Activated CD4-positive, alpha-beta T cell treated with anti-CD3 and anti-CD28 coated beads, Interleukin-2, Interleukin-4, amounts not matched to agents 100 ng/mL and 50 ng/mL, durations not matched to agents 16 hours and 8 hours (primary cell): ENCODE measurements at regions not wholly inside any gene's neighbourhood (a gene's known extent, or its start where the extent isn't known, plus 50 kb on each side); places are given as distances from the start of the nearest gene placed in this dataset.

Experiments used
- DNase-seq: peaks from one replicate; pipeline ENCODE4 v3.0.0-alpha.2; 2020; ENCODE audit warnings: low spot score

GRCh38 chr11:28983780-28984179, 875.6 kb downstream of the METTL15 start:
- no peak for DNase-seq

- no peak for DNase-seq
Measured at GRCh38 chr11:28981381-28981780, 873.2 kb downstream of the METTL15 start.

- no peak for DNase-seq
Measured at GRCh38 chr11:28976801-28977145, 868.6 kb downstream of the METTL15 start.

GRCh38 chr11:28976012-28976800, 868.0 kb downstream of the METTL15 start:
- no peak for DNase-seq

- DNase-seq, result no peak
Measured at GRCh38 chr11:28969832-28970231, 861.6 kb downstream of the METTL15 start.

- no peak for DNase-seq
Measured at GRCh38 chr11:28966951-28967350, 858.8 kb downstream of the METTL15 start.

- no peak for DNase-seq
Measured at GRCh38 chr11:28965819-28966218, 857.6 kb downstream of the METTL15 start.

GRCh38 chr11:28964811-28965210, 856.6 kb downstream of the METTL15 start:
- no peak for DNase-seq

GRCh38 chr11:28963187-28963586, 855.0 kb downstream of the METTL15 start:
- DNase-seq, result no peak

GRCh38 chr11:28962502-28962901, 854.3 kb downstream of the METTL15 start:
- DNase-seq, result no peak

- no peak for DNase-seq
Measured at GRCh38 chr11:28961726-28962125, 853.5 kb downstream of the METTL15 start.

GRCh38 chr11:28956446-28956845, 848.3 kb downstream of the METTL15 start:
- DNase-seq, result no peak

- no peak for DNase-seq
Measured at GRCh38 chr11:28951191-28951590, 843.0 kb downstream of the METTL15 start.

GRCh38 chr11:28939381-28939780, 831.2 kb downstream of the METTL15 start:
- DNase-seq, result no peak

GRCh38 chr11:28938091-28938490, 829.9 kb downstream of the METTL15 start:
- DNase-seq, result no peak

- no peak for DNase-seq
Measured at GRCh38 chr11:28932940-28933339, 824.8 kb downstream of the METTL15 start.

GRCh38 chr11:28924004-28924403, 815.8 kb downstream of the METTL15 start:
- DNase-seq, result no peak

GRCh38 chr11:28922386-28922981, 814.3 kb downstream of the METTL15 start:
- no peak for DNase-seq

- DNase-seq, result no peak
Measured at GRCh38 chr11:28919194-28919593, 811.0 kb downstream of the METTL15 start.

- DNase-seq, result no peak
Measured at GRCh38 chr11:28913883-28914282, 805.7 kb downstream of the METTL15 start.

- no peak for DNase-seq
Measured at GRCh38 chr11:28911829-28912228, 803.6 kb downstream of the METTL15 start.

GRCh38 chr11:28910926-28911325, 802.7 kb downstream of the METTL15 start:
- no peak for DNase-seq

- no peak for DNase-seq
Measured at GRCh38 chr11:28903716-28904115, 795.5 kb downstream of the METTL15 start.

- DNase-seq, result no peak
Measured at GRCh38 chr11:28900427-28900826, 792.2 kb downstream of the METTL15 start.
